Ovary (tissue), 3 donors: ENCODE measurements at regions not wholly inside any gene's neighbourhood (a gene's known extent, or its start where the extent isn't known, plus 50 kb on each side); places are given as distances from the start of the nearest gene placed in this dataset.

Source experiments
- EP300 ChIP-seq: sonication (generic); formaldehyde crosslinking; IDR thresholded peaks from one replicate; pipeline ENCODE4 v1.6.1; 2017; ENCODE audit warnings: antibody characterized with exemption
- TF ChIP-seq, protein P1 (sequence below), 3 donors: fragments of 450-650 bp in 2 of 3; fragments of 200-600 bp in 1 of 3; IDR thresholded peaks; one replicate each; pipeline versions ENCODE4 v1.5.1 to v1.8.0; 2016 to 2022; ENCODE audit warnings: antibody characterized with exemption in 3 of 3, mild to moderate bottlenecking in 1 of 3
- donor health status: DM: no; HTN: no; CAD: no.

DNA sequence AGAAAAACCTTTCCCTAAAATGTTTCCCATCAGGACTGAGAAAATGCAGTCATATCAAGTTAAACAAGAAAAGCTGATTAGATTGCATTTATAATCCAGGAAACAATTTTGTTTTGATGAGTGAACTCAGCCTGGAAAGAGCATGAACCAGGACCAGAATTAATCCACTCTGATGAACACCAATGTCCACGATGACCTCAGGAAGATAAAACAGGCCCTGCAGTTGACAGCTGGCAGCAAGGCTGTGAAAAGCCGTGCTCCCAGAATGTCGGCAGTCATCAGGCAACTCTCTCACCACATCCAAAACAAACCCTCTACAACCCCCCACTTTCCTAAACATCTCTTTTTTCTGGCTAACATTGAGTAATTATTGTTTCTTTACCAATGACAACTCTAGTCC lies 74.0 kb upstream of the PROKR2 start:
- no peak for TF ChIP-seq EP300
- TF ChIP-seq, protein P1, sequence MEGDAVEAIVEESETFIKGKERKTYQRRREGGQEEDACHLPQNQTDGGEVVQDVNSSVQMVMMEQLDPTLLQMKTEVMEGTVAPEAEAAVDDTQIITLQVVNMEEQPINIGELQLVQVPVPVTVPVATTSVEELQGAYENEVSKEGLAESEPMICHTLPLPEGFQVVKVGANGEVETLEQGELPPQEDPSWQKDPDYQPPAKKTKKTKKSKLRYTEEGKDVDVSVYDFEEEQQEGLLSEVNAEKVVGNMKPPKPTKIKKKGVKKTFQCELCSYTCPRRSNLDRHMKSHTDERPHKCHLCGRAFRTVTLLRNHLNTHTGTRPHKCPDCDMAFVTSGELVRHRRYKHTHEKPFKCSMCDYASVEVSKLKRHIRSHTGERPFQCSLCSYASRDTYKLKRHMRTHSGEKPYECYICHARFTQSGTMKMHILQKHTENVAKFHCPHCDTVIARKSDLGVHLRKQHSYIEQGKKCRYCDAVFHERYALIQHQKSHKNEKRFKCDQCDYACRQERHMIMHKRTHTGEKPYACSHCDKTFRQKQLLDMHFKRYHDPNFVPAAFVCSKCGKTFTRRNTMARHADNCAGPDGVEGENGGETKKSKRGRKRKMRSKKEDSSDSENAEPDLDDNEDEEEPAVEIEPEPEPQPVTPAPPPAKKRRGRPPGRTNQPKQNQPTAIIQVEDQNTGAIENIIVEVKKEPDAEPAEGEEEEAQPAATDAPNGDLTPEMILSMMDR (IDR thresholded peaks at IDR 0.05): no peak
